IPS DF 6.9 (cell line): ENCODE measurements at regions not wholly inside any gene's neighbourhood (a gene's known extent, or its start where the extent isn't known, plus 50 kb on each side); places are given as distances from the start of the nearest gene placed in this dataset.

ENCODE experiments used
- DNase-seq: peaks from one replicate; pipeline ENCODE4 v3.0.0-alpha.2; 2013; ENCODE audit warnings: low read depth, low spot score
- H3K27ac ChIP-seq: one replicate; pipeline ENCODE4 v1.5.1; 2013; ENCODE audit warnings: low read length, control low read depth
- H3K27me3 ChIP-seq: 2 replicates; pipeline ENCODE4 v1.6.1; 2013; ENCODE audit warnings: mild to moderate bottlenecking, low read length; ENCODE audit not compliant: control insufficient read depth, insufficient read depth
- H3K36me3 ChIP-seq: 2 replicates; pipeline ENCODE4 v1.6.1; 2013; ENCODE audit warnings: low read length; ENCODE audit not compliant: control insufficient read depth, insufficient read depth
- H3K4me1 ChIP-seq: 2 replicates; pipeline ENCODE4 v1.6.1; 2013; ENCODE audit warnings: low read length; ENCODE audit not compliant: control insufficient read depth, insufficient read depth
- H3K4me3 ChIP-seq: 2 replicates; pipeline ENCODE4 v1.5.1; 2013; ENCODE audit warnings: mild to moderate bottlenecking, low read length
- H3K9me3 ChIP-seq: 2 replicates; pipeline ENCODE4 v1.6.1; 2013; ENCODE audit warnings: low read length, inconsistent platforms; ENCODE audit not compliant: control insufficient read depth, insufficient read depth
- WGBS: extraction: QIAGEN DNeasy Blood & Tissue Kit; methylation state at CpG from one replicate; pipeline ENCODE4 v1.1.7; 2013; ENCODE audit warnings: mixed read lengths, missing lambda C conversion rate; ENCODE audit not compliant: insufficient read length, insufficient coverage; 5-methylcytosine and 5-hydroxymethylcytosine counted together

- Histone ChIP-seq H3K36me3 (no peaks in the 10 kb centered on the region), H3K27me3 (no peaks in the 10 kb centered on the region), H3K27ac (no peak overlapping the region), H3K9me3 (no peaks in the 10 kb centered on the region), H3K4me3 (no peak overlapping the region), H3K4me1 (no peaks in the 10 kb centered on the region)
- WGBS: no CpG with 5 or more reads among the region's 1 CpG
- DNase-seq: no peak
These were observed 274.3 kb upstream of the MMS22L start for GRCh38 chr6:97557355-97557754.

GRCh38 chr6:97563529-97563928 is 280.5 kb upstream of the MMS22L start:
- H3K27me3 ChIP-seq: no peaks in the 10 kb centered on the region
- no peak for DNase-seq
- no peak overlapping the region for H3K27ac ChIP-seq
- H3K36me3 ChIP-seq: no peaks in the 10 kb centered on the region
- H3K4me3 ChIP-seq: no peak overlapping the region
- H3K9me3 ChIP-seq: no peaks in the 10 kb centered on the region
- no CpG with 5 or more reads among the region's 5 CpGs for WGBS
- H3K4me1 ChIP-seq: no peaks in the 10 kb centered on the region

GRCh38 chr6:97572943-97573342 is 289.9 kb upstream of the MMS22L start:
- Histone ChIP-seq H3K27ac (no peak overlapping the region), H3K4me1 (no peaks in the 10 kb centered on the region), H3K27me3 (no peaks in the 10 kb centered on the region), H3K4me3 (no peak overlapping the region), H3K9me3 (no peaks in the 10 kb centered on the region), H3K36me3 (no peaks in the 10 kb centered on the region)
- no peak for DNase-seq
- no CpG with 5 or more reads among the region's 1 CpG for WGBS

- Histone ChIP-seq H3K9me3 (no peaks in the 10 kb centered on the region), H3K36me3 (no peaks in the 10 kb centered on the region), H3K27ac (no peak overlapping the region), H3K27me3 (peaks cover 15% of the 10 kb centered on the region), H3K4me1 (no peaks in the 10 kb centered on the region), H3K4me3 (no peak overlapping the region)
- DNase-seq: no peak
These were observed 303.3 kb upstream of the MMS22L start for GRCh38 chr6:97586344-97586743.

GRCh38 chr6:97591955-97592354 is 308.9 kb upstream of the MMS22L start:
- Histone ChIP-seq H3K27ac (no peak overlapping the region), H3K9me3 (no peaks in the 10 kb centered on the region), H3K36me3 (no peaks in the 10 kb centered on the region), H3K4me3 (no peak overlapping the region), H3K27me3 (peaks cover 29% of the 10 kb centered on the region), H3K4me1 (no peaks in the 10 kb centered on the region)
- no CpG with 5 or more reads among the region's 6 CpGs for WGBS
- peak; percentile 33 for DNase-seq

- H3K4me1 ChIP-seq: no peaks in the 10 kb centered on the region
- no peaks in the 10 kb centered on the region for H3K36me3 ChIP-seq
- WGBS: no CpG with 5 or more reads among the region's 3 CpGs
- H3K9me3 ChIP-seq: no peaks in the 10 kb centered on the region
- no peak for DNase-seq
- H3K27me3 ChIP-seq: peaks cover 28% of the 10 kb centered on the region
- H3K27ac ChIP-seq: no peak overlapping the region
- no peak overlapping the region for H3K4me3 ChIP-seq
These were observed 311.8 kb upstream of the MMS22L start for GRCh38 chr6:97594844-97595243.

- Histone ChIP-seq H3K9me3 (no peaks in the 10 kb centered on the region), H3K4me3 (no peak overlapping the region), H3K4me1 (no peaks in the 10 kb centered on the region), H3K36me3 (no peaks in the 10 kb centered on the region), H3K27ac (no peak overlapping the region), H3K27me3 (no peaks in the 10 kb centered on the region)
- DNase-seq: no peak
These were observed 338.1 kb upstream of the MMS22L start for GRCh38 chr6:97621111-97621510.

GRCh38 chr6:97626671-97627441 is 343.8 kb upstream of the MMS22L start:
- no peaks in the 10 kb centered on the region for H3K27me3 ChIP-seq
- H3K36me3 ChIP-seq: no peaks in the 10 kb centered on the region
- no peaks in the 10 kb centered on the region for H3K9me3 ChIP-seq
- H3K4me1 ChIP-seq: no peaks in the 10 kb centered on the region
- WGBS: no CpG with 5 or more reads among the region's 7 CpGs
- H3K4me3 ChIP-seq: no peak overlapping the region
- no peak overlapping the region for H3K27ac ChIP-seq
- no peak for DNase-seq

GRCh38 chr6:97629180-97629579 is 346.2 kb upstream of the MMS22L start:
- no peaks in the 10 kb centered on the region for H3K27me3 ChIP-seq
- H3K9me3 ChIP-seq: no peaks in the 10 kb centered on the region
- no peaks in the 10 kb centered on the region for H3K36me3 ChIP-seq
- H3K4me1 ChIP-seq: no peaks in the 10 kb centered on the region
- no peak for DNase-seq
- no CpG with 5 or more reads among the region's 2 CpGs for WGBS
- H3K27ac ChIP-seq: no peak overlapping the region
- H3K4me3 ChIP-seq: no peak overlapping the region

- DNase-seq: no peak
- no CpG with 5 or more reads among the region's 1 CpG for WGBS
These were observed 347.6 kb upstream of the MMS22L start for GRCh38 chr6:97630604-97631003.

GRCh38 chr6:97632341-97632740 is 349.3 kb upstream of the MMS22L start:
- no peak overlapping the region for H3K4me3 ChIP-seq
- no peaks in the 10 kb centered on the region for H3K27me3 ChIP-seq
- DNase-seq: no peak
- no peaks in the 10 kb centered on the region for H3K9me3 ChIP-seq
- no CpG with 5 or more reads among the region's 1 CpG for WGBS
- no peak overlapping the region for H3K27ac ChIP-seq
- H3K36me3 ChIP-seq: no peaks in the 10 kb centered on the region
- H3K4me1 ChIP-seq: no peaks in the 10 kb centered on the region

More at GRCh38 chr6:97630604-97631003, 347.6 kb upstream of the MMS22L start:
- no peaks in the 10 kb centered on the region for H3K9me3 ChIP-seq
- no peaks in the 10 kb centered on the region for H3K27me3 ChIP-seq
- H3K4me1 ChIP-seq: no peaks in the 10 kb centered on the region
- no peaks in the 10 kb centered on the region for H3K36me3 ChIP-seq
- H3K27ac ChIP-seq: no peak overlapping the region
- no peak overlapping the region for H3K4me3 ChIP-seq
